ENCODE measurements at regions not wholly inside any gene's neighbourhood (a gene's known extent, or its start where the extent isn't known, plus 50 kb on each side); places are given as distances from the start of the nearest gene placed in this dataset.

DNA sequence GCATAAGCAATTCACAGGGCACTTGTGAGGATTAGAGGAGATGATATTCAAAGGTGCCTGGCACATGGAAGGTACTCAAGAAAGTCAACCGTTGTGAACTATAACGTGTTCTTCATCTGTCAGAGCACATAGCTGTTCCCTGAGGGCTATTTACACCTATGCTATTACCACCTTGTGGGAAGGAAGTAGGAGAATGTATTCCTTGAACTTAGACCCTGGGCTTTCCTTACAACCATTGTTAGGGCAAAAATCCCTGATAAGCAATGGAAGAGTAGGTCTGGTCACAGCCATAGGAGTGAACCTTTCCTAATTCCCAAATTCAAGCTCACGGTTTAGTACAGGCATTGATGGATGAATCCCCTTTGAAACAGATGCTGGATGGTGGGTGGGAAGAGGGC is 188.6 kb downstream of the HAPSTR1 start:
- intact Hi-C loops (cut with DNase I), result no loop called here
- no peak overlapping the region for H3K4me3 ChIP-seq (replicated peaks in 1 of 3)
- no peak overlapping the region for H3K27ac ChIP-seq
- H3K4me1 ChIP-seq, result no peaks in the 10 kb centered on the region
- H3K36me3 ChIP-seq, result no peaks in the 10 kb centered on the region
- no peak for TF ChIP-seq POLR2A (IDR thresholded peaks at IDR 0.05)
- TF ChIP-seq, protein P1, sequence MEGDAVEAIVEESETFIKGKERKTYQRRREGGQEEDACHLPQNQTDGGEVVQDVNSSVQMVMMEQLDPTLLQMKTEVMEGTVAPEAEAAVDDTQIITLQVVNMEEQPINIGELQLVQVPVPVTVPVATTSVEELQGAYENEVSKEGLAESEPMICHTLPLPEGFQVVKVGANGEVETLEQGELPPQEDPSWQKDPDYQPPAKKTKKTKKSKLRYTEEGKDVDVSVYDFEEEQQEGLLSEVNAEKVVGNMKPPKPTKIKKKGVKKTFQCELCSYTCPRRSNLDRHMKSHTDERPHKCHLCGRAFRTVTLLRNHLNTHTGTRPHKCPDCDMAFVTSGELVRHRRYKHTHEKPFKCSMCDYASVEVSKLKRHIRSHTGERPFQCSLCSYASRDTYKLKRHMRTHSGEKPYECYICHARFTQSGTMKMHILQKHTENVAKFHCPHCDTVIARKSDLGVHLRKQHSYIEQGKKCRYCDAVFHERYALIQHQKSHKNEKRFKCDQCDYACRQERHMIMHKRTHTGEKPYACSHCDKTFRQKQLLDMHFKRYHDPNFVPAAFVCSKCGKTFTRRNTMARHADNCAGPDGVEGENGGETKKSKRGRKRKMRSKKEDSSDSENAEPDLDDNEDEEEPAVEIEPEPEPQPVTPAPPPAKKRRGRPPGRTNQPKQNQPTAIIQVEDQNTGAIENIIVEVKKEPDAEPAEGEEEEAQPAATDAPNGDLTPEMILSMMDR (IDR thresholded peaks at IDR 0.05), result no peak
- H3K9me3 ChIP-seq, result no peaks in the 10 kb centered on the region
- 57 to 76% methylated on average over 3 of the region's 3 CpGs for WGBS, 2 donors
- no peak for DNase-seq
- H3K27me3 ChIP-seq, result no peaks in the 10 kb centered on the region

DNA sequence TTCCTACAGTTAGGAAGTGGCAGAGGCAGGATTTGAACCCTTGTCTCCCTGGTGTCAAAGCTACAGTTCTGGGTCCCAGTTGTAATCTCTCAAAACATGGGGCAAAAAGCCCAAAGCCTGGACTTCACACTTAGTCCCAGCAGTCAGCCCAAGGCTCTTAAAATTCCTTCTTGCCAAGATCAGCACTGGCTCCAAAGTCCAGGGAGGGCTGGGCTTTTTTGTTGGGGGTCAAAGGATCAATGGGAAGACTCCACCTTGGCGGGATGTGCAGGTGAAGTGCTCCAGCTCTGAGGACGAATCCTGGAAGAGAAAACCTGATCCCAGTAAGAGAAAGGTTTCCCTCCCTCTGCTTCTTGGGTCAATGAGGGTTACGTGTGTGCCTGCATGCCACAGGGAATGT is 195.5 kb downstream of the HAPSTR1 start:
- Histone ChIP-seq H3K4me3 (replicated peaks in 1 of 3) (no peak overlapping the region), H3K9me3 (no peaks in the 10 kb centered on the region), H3K27me3 (no peaks in the 10 kb centered on the region), H3K4me1 (no peaks in the 10 kb centered on the region), H3K27ac (no peak overlapping the region), H3K36me3 (no peaks in the 10 kb centered on the region)
- intact Hi-C loops (cut with DNase I), result no loop called here
- no peak for DNase-seq
- 61 to 86% methylated on average over 3 of the region's 3 CpGs for WGBS, 2 donors
- TF ChIP-seq POLR2A (IDR thresholded peaks at IDR 0.05), result no peak

DNA sequence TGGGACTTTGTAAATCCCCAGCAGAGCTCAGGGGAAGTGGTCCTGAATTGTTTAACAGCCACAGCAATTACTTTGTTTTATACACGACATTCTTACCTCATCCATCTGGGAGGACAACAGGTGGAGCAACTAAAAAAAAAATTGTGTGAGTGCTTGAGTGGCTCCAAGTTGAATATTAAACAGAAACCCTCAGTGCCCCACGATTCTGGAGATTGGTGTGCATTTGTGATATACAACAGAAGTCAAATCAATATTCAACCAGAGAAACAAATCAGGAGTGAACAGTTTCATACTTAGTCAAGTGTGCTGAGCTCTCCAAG is 204.8 kb downstream of the HAPSTR1 start:
- 8 to 16% methylated on average over 2 of the region's 2 CpGs for WGBS, 2 donors
- no peaks in the 10 kb centered on the region for H3K36me3 ChIP-seq
- H3K4me1 ChIP-seq, result peaks cover 0 to 4% of the 10 kb centered on the region in 2 donors
- DNase-seq, result no peak
- no peaks in the 10 kb centered on the region for H3K27me3 ChIP-seq
- intact Hi-C loops (cut with DNase I), result no loop called here
- TF ChIP-seq, protein P1 (IDR thresholded peaks at IDR 0.05), result no peak
- no peak for TF ChIP-seq POLR2A (IDR thresholded peaks at IDR 0.05)
- H3K9me3 ChIP-seq, result no peaks in the 10 kb centered on the region
- H3K27ac ChIP-seq, result no peak overlapping the region
- no peak overlapping the region for H3K4me3 ChIP-seq (replicated peaks in 1 of 3)

DNA sequence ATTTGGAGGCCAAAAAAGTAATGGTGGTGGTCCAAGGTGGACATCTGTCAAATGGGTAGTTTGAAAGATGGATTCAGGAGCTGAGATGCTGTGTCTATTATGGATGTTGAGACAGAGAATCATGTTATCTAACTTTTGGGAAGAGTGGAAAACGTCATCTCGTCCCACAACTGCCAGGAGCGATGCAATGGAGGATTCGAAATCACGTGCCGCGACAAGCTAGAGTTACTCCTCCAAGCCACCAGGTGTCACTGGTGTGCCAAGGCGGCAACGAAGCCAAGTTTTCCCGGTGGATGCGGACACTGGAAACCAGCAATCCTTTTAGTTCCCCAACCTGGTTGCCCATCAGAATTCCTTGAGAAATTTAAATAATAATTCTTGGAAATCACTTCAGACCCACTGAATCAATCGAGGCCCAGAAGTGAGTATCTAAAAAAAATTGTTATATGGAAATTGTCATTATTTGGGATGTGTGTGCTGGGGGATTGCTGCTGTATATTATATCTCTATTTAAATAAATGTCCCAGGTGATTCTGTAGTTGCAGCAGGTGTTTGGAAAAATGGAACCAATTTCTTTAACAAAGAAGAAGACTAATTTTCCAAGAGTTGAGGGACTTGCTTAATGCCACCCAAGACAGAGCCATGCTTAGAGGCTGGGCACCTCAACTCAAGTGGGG is 206.1 kb downstream of the HAPSTR1 start:
- DNase-seq, result peak; percentile 36 to 60
- WGBS, 2 donors, result 59 to 63% methylated on average over 12 of the region's 12 CpGs
- Histone ChIP-seq H3K9me3 (no peaks in the 10 kb centered on the region), H3K4me1 (peaks cover 0 to 4% of the 10 kb centered on the region in 2 donors), H3K4me3 (replicated peaks in 1 of 3) (no peak overlapping the region), H3K27ac (no peak overlapping the region), H3K27me3 (no peaks in the 10 kb centered on the region), H3K36me3 (no peaks in the 10 kb centered on the region)
- intact Hi-C loops (cut with DNase I), result no loop called here
- no peak for TF ChIP-seq POLR2A (IDR thresholded peaks at IDR 0.05)
- TF ChIP-seq, protein P1 (IDR thresholded peaks at IDR 0.05), result peak; percentile 21 to 77 (median 60)

DNA sequence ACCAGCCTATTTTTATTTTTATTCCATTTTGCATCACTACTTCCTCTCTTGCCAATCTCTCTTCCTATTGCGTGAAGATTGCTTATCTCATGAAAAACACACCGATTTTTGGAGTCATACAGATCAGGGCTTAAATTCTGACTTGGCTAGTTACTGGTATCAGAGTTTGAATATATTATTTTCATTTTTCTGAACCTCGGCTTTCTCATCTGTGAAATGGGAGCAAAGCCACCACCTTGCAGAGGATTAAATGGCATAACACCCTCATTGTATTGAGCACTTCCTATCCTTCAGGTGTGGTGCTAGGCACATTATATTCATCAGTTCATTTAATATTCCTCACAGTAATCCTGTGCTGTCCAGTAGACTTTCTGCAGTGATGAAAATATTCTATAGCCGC is 208.8 kb downstream of the HAPSTR1 start:
- intact Hi-C loops (cut with DNase I), result no loop called here
- H3K9me3 ChIP-seq, result no peaks in the 10 kb centered on the region
- DNase-seq, result no peak
- WGBS, 2 donors, result 85 to 90% methylated on average over 4 of the region's 4 CpGs
- no peaks in the 10 kb centered on the region for H3K27me3 ChIP-seq
- H3K4me3 ChIP-seq (replicated peaks in 1 of 3), result no peak overlapping the region
- no peaks in the 10 kb centered on the region for H3K36me3 ChIP-seq
- peaks cover 0 to 4% of the 10 kb centered on the region in 2 donors for H3K4me1 ChIP-seq
- H3K27ac ChIP-seq, result no peak overlapping the region
- no peak for TF ChIP-seq POLR2A (IDR thresholded peaks at IDR 0.05)
- TF ChIP-seq, protein P1 (IDR thresholded peaks at IDR 0.05), result no peak

All from thyroid gland (tissue), 4 donors.